ENCODE measurements at regions not wholly inside any gene's neighbourhood (a gene's known extent, or its start where the extent isn't known, plus 50 kb on each side); places are given as distances from the start of the nearest gene placed in this dataset.

DNA sequence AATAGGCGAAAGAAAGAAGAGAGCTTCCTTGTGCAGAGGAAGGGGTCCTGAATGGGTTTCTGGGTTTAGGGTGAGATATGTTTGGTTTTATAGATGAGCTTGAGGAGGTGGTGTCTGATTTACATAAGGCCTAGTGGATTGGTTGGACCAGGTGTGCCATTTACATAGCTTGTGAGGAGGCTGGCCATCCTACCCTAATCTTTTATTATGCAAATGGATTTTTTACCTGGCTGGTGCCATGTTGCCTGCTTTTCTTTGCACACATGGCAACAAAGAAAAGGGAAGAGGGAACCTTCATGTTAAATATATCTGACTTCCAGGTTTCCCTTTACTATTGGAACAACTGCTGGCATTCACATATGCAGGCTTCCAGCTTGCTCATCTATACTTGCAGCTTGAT, 585.3 kb downstream of the PTPRU start:
- no peak for DNase-seq (ENCODE audit: low spot score)
- H3K27me3 ChIP-seq, result no peaks in the 10 kb centered on the region
- no peaks in the 10 kb centered on the region for H4K20me1 ChIP-seq (ENCODE audit: low read depth)
- no peak overlapping the region for H3K27ac Mint-ChIP-seq
- peaks cover 7% of the 10 kb centered on the region for H3K9me3 Mint-ChIP-seq
- H3K9me3 ChIP-seq (ENCODE audit: low read depth), result no peaks in the 10 kb centered on the region
- H3K4me3 ChIP-seq, result no peak overlapping the region
- peaks cover 10% of the 10 kb centered on the region for H3K4me1 Mint-ChIP-seq
- H3K4me1 ChIP-seq, result peaks cover 26% of the 10 kb centered on the region
- TF ChIP-seq EZH2 (IDR thresholded peaks at IDR 0.05), result no peak
- TF ChIP-seq, protein P1, sequence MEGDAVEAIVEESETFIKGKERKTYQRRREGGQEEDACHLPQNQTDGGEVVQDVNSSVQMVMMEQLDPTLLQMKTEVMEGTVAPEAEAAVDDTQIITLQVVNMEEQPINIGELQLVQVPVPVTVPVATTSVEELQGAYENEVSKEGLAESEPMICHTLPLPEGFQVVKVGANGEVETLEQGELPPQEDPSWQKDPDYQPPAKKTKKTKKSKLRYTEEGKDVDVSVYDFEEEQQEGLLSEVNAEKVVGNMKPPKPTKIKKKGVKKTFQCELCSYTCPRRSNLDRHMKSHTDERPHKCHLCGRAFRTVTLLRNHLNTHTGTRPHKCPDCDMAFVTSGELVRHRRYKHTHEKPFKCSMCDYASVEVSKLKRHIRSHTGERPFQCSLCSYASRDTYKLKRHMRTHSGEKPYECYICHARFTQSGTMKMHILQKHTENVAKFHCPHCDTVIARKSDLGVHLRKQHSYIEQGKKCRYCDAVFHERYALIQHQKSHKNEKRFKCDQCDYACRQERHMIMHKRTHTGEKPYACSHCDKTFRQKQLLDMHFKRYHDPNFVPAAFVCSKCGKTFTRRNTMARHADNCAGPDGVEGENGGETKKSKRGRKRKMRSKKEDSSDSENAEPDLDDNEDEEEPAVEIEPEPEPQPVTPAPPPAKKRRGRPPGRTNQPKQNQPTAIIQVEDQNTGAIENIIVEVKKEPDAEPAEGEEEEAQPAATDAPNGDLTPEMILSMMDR (IDR thresholded peaks at IDR 0.05), result no peak
- no peak for TF ChIP-seq EZH2phosphoT487 (IDR thresholded peaks at IDR 0.05)
- H3K4me3 Mint-ChIP-seq, result no peak overlapping the region
- H3K36me3 Mint-ChIP-seq, result no peaks in the 10 kb centered on the region
- H3K9ac ChIP-seq, result no peak overlapping the region
- no peak overlapping the region for H2AFZ ChIP-seq (replicated peaks)
- no peaks in the 10 kb centered on the region for H3K79me2 ChIP-seq (ENCODE audit: low read depth)
- no peak overlapping the region for H3K4me2 ChIP-seq
- no peak overlapping the region for H3K27ac ChIP-seq
- no peaks in the 10 kb centered on the region for H3K36me3 ChIP-seq
- H3F3A ChIP-seq (ENCODE audit: low read depth), result peaks cover 4% of the 10 kb centered on the region
- H3K27me3 Mint-ChIP-seq (ENCODE audit: insufficient read depth, low read depth), result peaks cover 2% of the 10 kb centered on the region

DNA sequence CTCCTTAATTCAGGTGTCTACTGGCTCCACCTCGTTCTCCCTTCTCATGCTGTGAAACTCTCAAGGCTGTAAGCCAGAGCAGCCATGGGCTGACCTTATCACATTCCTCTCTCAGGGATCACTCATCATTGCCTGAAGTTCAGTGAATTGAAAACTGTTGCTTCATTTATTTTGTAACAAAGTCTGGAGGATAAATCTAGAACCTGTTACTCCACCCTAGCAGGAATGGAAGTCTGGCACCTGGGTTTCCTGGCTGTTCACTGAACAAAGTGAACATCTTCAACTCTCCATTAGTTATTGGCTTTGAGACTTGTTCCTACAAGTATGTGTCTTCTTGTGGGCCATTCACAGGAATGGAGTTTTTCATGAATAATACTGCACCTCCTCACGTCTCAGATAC, 584.1 kb downstream of the PTPRU start:
- no peak overlapping the region for H3K9ac ChIP-seq
- no peak overlapping the region for H2AFZ ChIP-seq (replicated peaks)
- H3K4me3 ChIP-seq, result no peak overlapping the region
- no peak overlapping the region for H3K27ac ChIP-seq
- H3K36me3 ChIP-seq, result no peaks in the 10 kb centered on the region
- H3K79me2 ChIP-seq (ENCODE audit: low read depth), result no peaks in the 10 kb centered on the region
- H3K9me3 ChIP-seq (ENCODE audit: low read depth), result no peaks in the 10 kb centered on the region
- no peaks in the 10 kb centered on the region for H4K20me1 ChIP-seq (ENCODE audit: low read depth)
- H3K4me1 ChIP-seq, result peaks cover 26% of the 10 kb centered on the region
- H3K4me2 ChIP-seq, result no peak overlapping the region
- peaks cover 2% of the 10 kb centered on the region for H3K27me3 Mint-ChIP-seq (ENCODE audit: insufficient read depth, low read depth)
- TF ChIP-seq, protein P1 (IDR thresholded peaks at IDR 0.05), result no peak
- no peak for TF ChIP-seq EZH2 (IDR thresholded peaks at IDR 0.05)
- no peak for TF ChIP-seq EZH2phosphoT487 (IDR thresholded peaks at IDR 0.05)
- H3K4me1 Mint-ChIP-seq, result peaks cover 9% of the 10 kb centered on the region
- H3K4me3 Mint-ChIP-seq, result no peak overlapping the region
- H3K9me3 Mint-ChIP-seq, result peaks cover 7% of the 10 kb centered on the region
- no peak for DNase-seq (ENCODE audit: low spot score)
- no peak overlapping the region for H3K27ac Mint-ChIP-seq
- peaks cover 4% of the 10 kb centered on the region for H3F3A ChIP-seq (ENCODE audit: low read depth)
- no peaks in the 10 kb centered on the region for H3K27me3 ChIP-seq
- H3K36me3 Mint-ChIP-seq, result no peaks in the 10 kb centered on the region

DNA sequence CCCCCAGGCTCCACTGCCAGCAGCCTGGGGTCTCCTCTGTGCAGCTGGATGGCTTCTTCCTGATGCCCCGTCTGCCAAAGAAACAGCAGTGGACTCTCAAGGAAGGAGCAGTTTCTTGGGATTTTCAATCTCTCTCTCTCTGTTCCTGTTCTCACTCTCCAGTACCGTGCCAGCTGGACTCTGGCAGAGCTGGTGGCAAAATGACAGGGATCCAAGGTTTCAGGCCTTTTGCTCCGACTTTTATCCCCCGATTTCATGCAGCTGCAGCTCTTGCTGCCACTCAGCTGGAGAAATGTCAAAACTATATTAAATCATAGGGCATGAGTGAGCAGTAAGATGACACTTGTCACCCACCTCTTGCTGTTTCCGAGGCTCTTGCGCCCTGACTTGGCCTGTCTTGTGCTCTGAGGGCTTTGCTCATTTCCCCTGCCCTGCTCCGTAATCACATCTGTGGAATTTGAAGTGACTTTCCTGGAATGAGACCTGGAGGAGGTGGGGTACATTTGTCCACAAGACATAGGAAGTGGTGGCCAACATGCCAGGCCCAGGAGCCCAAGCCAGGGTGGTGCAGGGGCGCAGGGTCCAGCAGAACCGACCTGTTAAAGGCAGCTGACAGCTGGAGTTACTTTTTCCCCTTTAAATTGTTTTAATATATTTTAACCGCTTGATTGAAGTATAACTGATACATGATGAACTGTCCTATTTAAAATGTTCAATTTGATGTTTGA, 576.2 kb downstream of the PTPRU start:
- peaks cover 8% of the 10 kb centered on the region for H3K27me3 Mint-ChIP-seq (ENCODE audit: insufficient read depth, low read depth)
- no peak overlapping the region for H3K27ac ChIP-seq
- DNase-seq (ENCODE audit: low spot score), result no peak

More for the DNA sequence above, 576.2 kb downstream of the PTPRU start:
- Histone ChIP-seq H3K4me1 (no peaks in the 10 kb centered on the region), H2AFZ (replicated peaks) (no peak overlapping the region), H3K4me3 (no peak overlapping the region), H3F3A (ENCODE audit: low read depth) (no peaks in the 10 kb centered on the region), H3K79me2 (ENCODE audit: low read depth) (no peaks in the 10 kb centered on the region), H3K27me3 (no peaks in the 10 kb centered on the region), H3K9me3 (ENCODE audit: low read depth) (no peaks in the 10 kb centered on the region), H3K4me2 (no peak overlapping the region), H4K20me1 (ENCODE audit: low read depth) (no peaks in the 10 kb centered on the region), H3K36me3 (no peaks in the 10 kb centered on the region), H3K9ac (no peak overlapping the region)
- Mint-ChIP-seq H3K36me3 (no peaks in the 10 kb centered on the region), H3K4me3 (no peak overlapping the region), H3K4me1 (peaks cover 7% of the 10 kb centered on the region), H3K9me3 (no peaks in the 10 kb centered on the region), H3K27ac (peak overlapping the region; percentile 64)
- TF ChIP-seq, protein P1 (IDR thresholded peaks at IDR 0.05), result no peak
- no peak for TF ChIP-seq EZH2 (IDR thresholded peaks at IDR 0.05)
- no peak for TF ChIP-seq EZH2phosphoT487 (IDR thresholded peaks at IDR 0.05)

Measured in neural progenitor cell (in vitro differentiated cells).